Breast epithelium (tissue), 3 donors: ENCODE measurements at regions not wholly inside any gene's neighbourhood (a gene's known extent, or its start where the extent isn't known, plus 50 kb on each side); places are given as distances from the start of the nearest gene placed in this dataset.

Source experiments
- CTCF ChIP-seq, 3 donors: fragments of 450-650 bp; IDR thresholded peaks; one replicate each; pipeline ENCODE4 v1.5.1; 2016 to 2017; ENCODE audit warnings: antibody characterized with exemption in 3 of 3, mild to moderate bottlenecking in 3 of 3, moderate library complexity in 3 of 3
- POLR2AphosphoS5 ChIP-seq, 3 donors: sonication (generic); formaldehyde crosslinking; IDR thresholded peaks; one replicate each; pipeline ENCODE4 v1.6.1; 2017; ENCODE audit warnings: antibody characterized with exemption in 3 of 3

- TF ChIP-seq CTCF (IDR thresholded peaks at IDR 0.05) (no peak), POLR2AphosphoS5 (IDR thresholded peaks at IDR 0.05) (no peak)
Observed at GRCh38 chr1:115398745-115399144, 60.7 kb upstream of the NGF start.
